ENCODE measurements at regions not wholly inside any gene's neighbourhood (a gene's known extent, or its start where the extent isn't known, plus 50 kb on each side); places are given as distances from the start of the nearest gene placed in this dataset.
"Not testable (repeated sequence)": the region's sequence is repeated elsewhere in the genome, so short reads cannot be mapped to it uniquely, and the experiment has no call there.

DNA sequence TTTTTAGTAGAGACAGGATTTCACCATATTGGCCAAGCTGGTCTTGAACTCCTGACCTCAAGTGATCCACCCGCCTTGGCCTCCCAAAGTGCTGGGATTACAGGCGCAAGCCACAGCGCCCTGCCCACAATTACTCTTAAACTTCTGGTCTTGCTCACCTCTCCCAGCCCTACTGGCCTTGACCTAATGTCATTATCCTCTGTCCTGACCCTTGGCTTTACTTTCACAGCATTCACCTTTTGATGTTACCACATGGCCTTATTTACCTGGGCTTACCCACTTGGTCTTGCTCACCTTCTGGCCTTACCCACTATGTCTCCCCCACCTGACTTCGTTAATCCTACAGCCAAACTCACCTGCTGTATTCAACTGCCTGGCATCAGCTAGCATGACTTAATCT is 105.9 kb downstream of the IL12A start:
- no peak overlapping the region for H3K4me3 ChIP-seq (ENCODE audit: low read depth, low read length)
- no peak for TF ChIP-seq CTCF (IDR thresholded peaks at IDR 0.05; ENCODE audit: low read depth, low read length)

- no peak for TF ChIP-seq CTCF (IDR thresholded peaks at IDR 0.05; ENCODE audit: low read depth, low read length)
- no peak overlapping the region for H3K4me3 ChIP-seq (ENCODE audit: low read depth, low read length)
These were observed 108.8 kb downstream of the IL12A start for GRCh38 chr3:160097478-160097877.

GRCh38 chr3:160098261-160098908 is 109.8 kb downstream of the IL12A start:
- no peak for TF ChIP-seq CTCF (IDR thresholded peaks at IDR 0.05; ENCODE audit: low read depth, low read length)
- H3K4me3 ChIP-seq (ENCODE audit: low read depth, low read length) = no peak overlapping the region

- no peak overlapping the region for H3K4me3 ChIP-seq (ENCODE audit: low read depth, low read length)
- TF ChIP-seq CTCF (IDR thresholded peaks at IDR 0.05; ENCODE audit: low read depth, low read length) = no peak
These were observed 110.4 kb downstream of the IL12A start for GRCh38 chr3:160098926-160099626.

- no peak overlapping the region for H3K4me3 ChIP-seq (ENCODE audit: low read depth, low read length)
- TF ChIP-seq CTCF (IDR thresholded peaks at IDR 0.05; ENCODE audit: low read depth, low read length) = no peak
These were observed 111.2 kb downstream of the IL12A start for GRCh38 chr3:160099834-160100233.

GRCh38 chr3:160100610-160101009 is 112.0 kb downstream of the IL12A start:
- no peak overlapping the region for H3K4me3 ChIP-seq (ENCODE audit: low read depth, low read length)
- TF ChIP-seq CTCF (IDR thresholded peaks at IDR 0.05; ENCODE audit: low read depth, low read length) = no peak

GRCh38 chr3:160102001-160102400 is 113.4 kb downstream of the IL12A start:
- H3K4me3 ChIP-seq (ENCODE audit: low read depth, low read length) = not testable (repeated sequence)
